K562 (cell line): ENCODE measurements at regions not wholly inside any gene's neighbourhood (a gene's known extent, or its start where the extent isn't known, plus 50 kb on each side); places are given as distances from the start of the nearest gene placed in this dataset.

Experiments
- ATAC-seq: fragments of 200-7000 bp; cut with Tn5 transposase; 3 replicates; pipeline ENCODE4 v1.9.1; 2020; ENCODE audit warnings: moderate library complexity
- BruUV-seq: library from RNA; stranded (reverse); fragments of 400-500 nt; replicated peaks from 2 replicates; lab custom pipeline; 2021; lab: Mats Ljungman, UMichigan
- CTCF ChIA-PET: fragments of 300-600 bp; formaldehyde crosslinking; extraction: SDS; loops from one replicate; lab custom pipeline; 2021; ENCODE audit warnings: low intra/inter-chr PET ratio; lab: Yijun Ruan, JAX
- POLR2A ChIA-PET: fragments of 300-600, 350-650 bp; sonication (Branson Sonifier 250); formaldehyde crosslinking; extraction: SDS; loops from one replicate; lab custom pipeline; 2021; ENCODE audit warnings: antibody characterized with exemption, inconsistent platforms; lab: Yijun Ruan, JAX
- DNase-seq, 4 experiments: peaks; one replicate each; pipeline versions ENCODE4 v3.0.0 to v3.0.0-alpha.2; 2011 to 2018; ENCODE audit warnings: low spot score in 3 of 4, mixed read lengths in 3 of 4; ENCODE audit errors: extremely low read depth in 1 of 4
- FAIRE-seq: peaks from 2 replicates; lab custom pipeline; 2011; peaks lifted over from hg19 to GRCh38; lab: Jason Lieb, UNC
- H2AFZ ChIP-seq: 2 replicates; pipeline ENCODE4 v1.6.0; 2011; ENCODE audit warnings: low read depth, low read length, control low read depth, inconsistent platforms
- H3K27ac ChIP-seq: fragments of 200-600 bp; 3 replicates; pipeline ENCODE4 v1.8.0; 2011; ENCODE audit warnings: low read depth, mild to moderate bottlenecking, control low read depth, inconsistent platforms, low read length, moderate library complexity, mixed read lengths; ENCODE audit errors: extremely low read depth
- H3K27me3 ChIP-seq, 2 experiments: fragments of 300-600 bp in 1 of 2; 2 replicates in 1 of 2; 3 replicates in 1 of 2; pipeline versions ENCODE4 v1.6.0 to v1.8.0; 2011; ENCODE audit warnings: inconsistent platforms in 2 of 2, low read length in 2 of 2, mild to moderate bottlenecking in 1 of 2, mixed read lengths in 1 of 2, moderate library complexity in 1 of 2; ENCODE audit not compliant: control insufficient read depth in 2 of 2, insufficient read depth in 2 of 2
- H3K36me3 ChIP-seq: fragments of 300-600 bp; 3 replicates; pipeline ENCODE4 v1.8.0; 2011; ENCODE audit warnings: mild to moderate bottlenecking, low read length, inconsistent platforms; ENCODE audit not compliant: control insufficient read depth, insufficient read depth
- H3K4me1 ChIP-seq, 2 experiments: fragments of 200-600 bp in 1 of 2; replicated peaks in 1 of 2; 2 replicates in 1 of 2; 3 replicates in 1 of 2; pipeline versions ENCODE4 v1.5.1 to v1.8.0; 2011; ENCODE audit warnings: inconsistent platforms in 2 of 2, low read length in 2 of 2, mild to moderate bottlenecking in 1 of 2, mixed read lengths in 1 of 2, moderate library complexity in 1 of 2; ENCODE audit not compliant: control insufficient read depth in 2 of 2, insufficient read depth in 2 of 2
- H3K4me2 ChIP-seq: 2 replicates; pipeline ENCODE4 v1.6.1; 2011; ENCODE audit warnings: low read length, control low read depth, inconsistent platforms, mixed read lengths; ENCODE audit not compliant: insufficient read depth
- H3K4me3 ChIP-seq: fragments of 200-600 bp; sonication (generic), shearing (Covaris generic); 2 replicates; pipeline ENCODE4 v1.5.1; 2016; ENCODE audit warnings: control low read depth, inconsistent platforms
- H3K79me2 ChIP-seq: fragments of 200-600 bp; 3 replicates; pipeline ENCODE4 v1.8.0; 2011; ENCODE audit warnings: low read length, inconsistent platforms; ENCODE audit not compliant: control insufficient read depth, insufficient read depth
- H3K9ac ChIP-seq, 2 experiments: 2 replicates each; pipeline versions ENCODE4 v1.6.0 to v1.6.1; 2011; ENCODE audit warnings: low read depth in 2 of 2, low read length in 2 of 2, control low read depth in 1 of 2, inconsistent platforms in 1 of 2, mild to moderate bottlenecking in 1 of 2, mixed read lengths in 1 of 2; ENCODE audit not compliant: insufficient read depth in 1 of 2
- H3K9me1 ChIP-seq: one replicate; pipeline ENCODE4 v1.6.0; 2011; ENCODE audit warnings: inconsistent platforms, mild to moderate bottlenecking, low read length, moderate library complexity; ENCODE audit not compliant: control insufficient read depth, insufficient read depth
- H3K9me3 ChIP-seq: replicated peaks from 2 replicates; pipeline ENCODE4 v1.5.1; 2011; ENCODE audit warnings: low read depth, low read length, inconsistent platforms; ENCODE audit not compliant: control insufficient read depth, insufficient read depth
- H4K20me1 ChIP-seq: replicated peaks from 2 replicates; pipeline ENCODE4 v1.6.1; 2011; ENCODE audit warnings: low read length, inconsistent platforms, mixed read lengths; ENCODE audit not compliant: control insufficient read depth, insufficient read depth
- BRCA1 ChIP-seq, 2 experiments: fragments of 450-650 bp in 1 of 2; sonication (generic) in 1 of 2; formaldehyde crosslinking in 1 of 2; IDR thresholded peaks; 2 replicates each; pipeline versions ENCODE4 v1.5.0 to v1.6.1; 2017 to 2020; ENCODE audit warnings: mild to moderate bottlenecking in 1 of 2, missing genetic modification reagents in 1 of 2
- CHD1 ChIP-seq: fragments of 200-600 bp; sonication (generic); IDR thresholded peaks from one replicate; pipeline ENCODE4 v1.6.1; 2012; ENCODE audit warnings: mild to moderate bottlenecking, moderate library complexity, low read length, inconsistent platforms
- CREM ChIP-seq: IDR thresholded peaks from 2 replicates; pipeline ENCODE4 v1.6.1; 2014; ENCODE audit warnings: antibody characterized with exemption, low read depth
- CXXC5 ChIP-seq: fragments of 250-450 bp; sonication (Bioruptor Pico); IDR thresholded peaks from 2 replicates; pipeline ENCODE4 v1.8.0; 2022; ENCODE audit warnings: inconsistent platforms, mild to moderate bottlenecking, moderate library complexity
- E4F1 ChIP-seq: fragments of 250-450 bp; sonication (Bioruptor Pico); IDR thresholded peaks from 2 replicates; pipeline ENCODE4 v1.5.0; 2021; ENCODE audit warnings: mild to moderate bottlenecking, borderline replicate concordance
- ELF1 ChIP-seq: fragments of 200-800 bp; sonication (Bioruptor generic); IDR thresholded peaks from 2 replicates; pipeline ENCODE4 v1.6.1; 2016; ENCODE audit warnings: missing genetic modification characterization, missing compliant biosample characterization
- HNRNPH1 ChIP-seq: fragments of 200-400 bp; formaldehyde crosslinking; optimal IDR thresholded peaks from 2 replicates; pipeline ENCODE3; 2017; ENCODE audit warnings: low read depth, mild to moderate bottlenecking, low read length, moderate library complexity
- KLF1 ChIP-seq: fragments of 450-650 bp; IDR thresholded peaks from 2 replicates; pipeline ENCODE4 v1.6.1; 2016; ENCODE audit warnings: missing genetic modification characterization, missing compliant biosample characterization
- MYBL2 ChIP-seq, 2 experiments: fragments of 450-650 bp in 1 of 2; sonication (generic) in 1 of 2; formaldehyde crosslinking in 1 of 2; IDR thresholded peaks; 2 replicates each; pipeline versions ENCODE4 v1.6.1 to v1.8.1; 2017 to 2022; ENCODE audit warnings: borderline replicate concordance in 1 of 2, inconsistent platforms in 1 of 2, low read depth in 1 of 2, mild to moderate bottlenecking in 1 of 2, missing genetic modification reagents in 1 of 2, moderate library complexity in 1 of 2
- NFYB ChIP-seq: IDR thresholded peaks from 2 replicates; pipeline ENCODE4 v1.6.1; 2011; ENCODE audit warnings: mild to moderate bottlenecking, moderate library complexity; ENCODE audit not compliant: insufficient read length; ENCODE audit errors: extremely low read depth
- NR2F6 ChIP-seq: fragments of 450-650 bp; formaldehyde crosslinking; IDR thresholded peaks from 2 replicates; pipeline ENCODE4 v1.4.0; 2020; ENCODE audit warnings: mild to moderate bottlenecking
- PRPF4 ChIP-seq: fragments of 200-400 bp; formaldehyde crosslinking; IDR thresholded peaks from one replicate; pipeline ENCODE4 v1.6.1; 2017; ENCODE audit warnings: low read length, low read depth, mild to moderate bottlenecking; ENCODE audit not compliant: insufficient read depth, poor library complexity, severe bottlenecking
- SAFB ChIP-seq: fragments of 200-400 bp; formaldehyde crosslinking; IDR thresholded peaks from 2 replicates; pipeline ENCODE4 v1.6.1; 2017; ENCODE audit warnings: low read depth, low read length, borderline replicate concordance
- SMARCE1 ChIP-seq: fragments of 450-650 bp; IDR thresholded peaks from 2 replicates; pipeline ENCODE4 v1.7.1; 2016; ENCODE audit warnings: mild to moderate bottlenecking
- SNAPC5 ChIP-seq: fragments of 250-450 bp; sonication (Bioruptor Pico); IDR thresholded peaks from 2 replicates; pipeline ENCODE4 v1.8.0; 2021; ENCODE audit warnings: moderate library complexity, mild to moderate bottlenecking, inconsistent platforms
- TRIM25 ChIP-seq: fragments of 450-650 bp; IDR thresholded peaks from 2 replicates; pipeline ENCODE4 v1.7.0; 2016; ENCODE audit warnings: borderline replicate concordance
- YBX1 ChIP-seq: fragments of 450-650 bp; IDR thresholded peaks from 2 replicates; pipeline ENCODE4 v1.7.1; 2016; ENCODE audit warnings: mild to moderate bottlenecking
- YY1 ChIP-seq, 3 experiments: IDR thresholded peaks; 2 replicates each; pipeline ENCODE4 v1.6.1; 2011; ENCODE audit warnings: low read length in 2 of 3, mild to moderate bottlenecking in 2 of 3, moderate library complexity in 2 of 3, borderline replicate concordance in 1 of 3, control low read depth in 1 of 3, low read depth in 1 of 3; ENCODE audit not compliant: insufficient read depth in 3 of 3, insufficient replicate concordance in 2 of 3, control insufficient read depth in 1 of 3, insufficient read length in 1 of 3; ENCODE audit errors: extremely low read depth in 1 of 3
- ZNF232 ChIP-seq: sonication (generic); formaldehyde crosslinking; IDR thresholded peaks from 2 replicates; pipeline ENCODE4 v1.8.0; 2022; ENCODE audit warnings: mild to moderate bottlenecking, missing genetic modification reagents
- WGBS: fragments of 100-300 bp; shearing (Covaris generic); methylation state at CpG from one replicate; pipeline ENCODE4 v1.1.6; 2016; ENCODE audit warnings: low coverage, mixed read lengths; ENCODE audit not compliant: insufficient coverage; ENCODE audit errors: missing lambda C conversion rate; 5-methylcytosine and 5-hydroxymethylcytosine counted together
- in situ Hi-C: fragments of 300-500 bp; cut with MboI; formaldehyde crosslinking; loops from 4 replicates; pipeline ENCODE4 v1.15.0; 2018; ENCODE audit warnings: inconsistent platforms, mixed read lengths
- intact Hi-C: fragments of 100-400 bp; cut with micrococcal nuclease; formaldehyde crosslinking; loops from 2 replicates; pipeline ENCODE4 v1.14.2; 2022

GRCh38 chr15:95793231-95793630, 537.3 kb upstream of the NR2F2 start:
- no peak for TF ChIP-seq ZNF232 (CRISPR knock-in tag)
- TF ChIP-seq PRPF4, result no peak
- TF ChIP-seq MYBL2 (IDR thresholded peaks at IDR 0.05; ENCODE audit: low read depth), result no peak
- TF ChIP-seq MYBL2 (CRISPR knock-in tag; IDR thresholded peaks at IDR 0.05; ENCODE audit: borderline replicate concordance), result no peak
- no peak for TF ChIP-seq BRCA1 (IDR thresholded peaks at IDR 0.05)
- TF ChIP-seq BRCA1 (CRISPR knock-in tag; IDR thresholded peaks at IDR 0.05), result no peak
- no peak for TF ChIP-seq E4F1 (CRISPR knock-in tag)
- no peak for TF ChIP-seq SMARCE1
- no peak for TF ChIP-seq CXXC5
- TF ChIP-seq SAFB, result no peak
- TF ChIP-seq CREM, result no peak
- TF ChIP-seq KLF1 (tag), result no peak
- no peak for TF ChIP-seq ELF1 (tag)
- no peak for TF ChIP-seq CHD1
- TF ChIP-seq YBX1, result no peak
- no peak for TF ChIP-seq TRIM25
- TF ChIP-seq NR2F6 (CRISPR knock-in tag), result no peak
- no peak for TF ChIP-seq NFYB
- TF ChIP-seq SNAPC5 (CRISPR knock-in tag), result no peak
- no peak for TF ChIP-seq HNRNPH1
- no peak for TF ChIP-seq YY1 (IDR thresholded peaks at IDR 0.05; ENCODE audit: borderline replicate concordance in 1 of 3, control insufficient read depth in 1 of 3, extremely low read depth in 1 of 3, insufficient read depth in 3 of 3, insufficient read length in 1 of 3, insufficient replicate concordance in 2 of 3, low read depth in 1 of 3, low read length in 2 of 3)
- CTCF ChIA-PET, result no interaction called here
- Histone ChIP-seq H2AFZ (no peak overlapping the region), H3K36me3 (no peaks in the 10 kb centered on the region), H3K4me2 (no peak overlapping the region), H3K27ac (no peak overlapping the region), H3K9ac (no peak overlapping the region), H3K79me2 (no peaks in the 10 kb centered on the region), H3K9me3 (no peaks in the 10 kb centered on the region), H3K4me3 (no peak overlapping the region), H3K4me1 (no peaks in the 10 kb centered on the region), H4K20me1 (no peaks in the 10 kb centered on the region), H3K9me1 (no peaks in the 10 kb centered on the region), H3K27me3 (no peaks in the 10 kb centered on the region)
- ATAC-seq, result no peak
- DNase-seq, result no peak
- no peak for FAIRE-seq
- in situ Hi-C loops, result no loop called here
- intact Hi-C loops, result no loop called here
- 91% methylated on average over 2 of the region's 2 CpGs for WGBS
- POLR2A ChIA-PET, result no interaction called here
- BruUV-seq, result no TSS peak
